NB4 (cell line): ENCODE measurements at regions not wholly inside any gene's neighbourhood (a gene's known extent, or its start where the extent isn't known, plus 50 kb on each side); places are given as distances from the start of the nearest gene placed in this dataset.

Experiments used
- DNase-seq: peaks from one replicate; pipeline ENCODE4 v3.0.0; 2010; ENCODE audit warnings: low read depth
- H3K4me3 ChIP-seq: one replicate; pipeline ENCODE4 v1.5.1; 2011; ENCODE audit warnings: mild to moderate bottlenecking, low read depth, low read length, moderate library complexity
- CTCF ChIP-seq: IDR thresholded peaks from one replicate; pipeline ENCODE4 v1.5.1; 2012; ENCODE audit warnings: low read depth, low read length
- MAX ChIP-seq: IDR thresholded peaks from 2 replicates; pipeline ENCODE4 v1.6.1; 2011; ENCODE audit warnings: low read depth, low read length
- MYC ChIP-seq: IDR thresholded peaks from 2 replicates; pipeline ENCODE4 v1.6.1; 2011; ENCODE audit warnings: low read depth, low read length
- POLR2A ChIP-seq: IDR thresholded peaks from 2 replicates; pipeline ENCODE4 v1.6.1; 2011; ENCODE audit warnings: mild to moderate bottlenecking; ENCODE audit not compliant: insufficient read length; ENCODE audit errors: extremely low read depth

GRCh38 chr2:236922061-236922460 is 163.6 kb upstream of the COPS8 start:
- no peak for DNase-seq
- TF ChIP-seq MYC (no peak), CTCF (no peak), MAX (no peak), POLR2A (no peak)
- H3K4me3 ChIP-seq: no peak overlapping the region

GRCh38 chr2:236928380-236929037 is 157.2 kb upstream of the COPS8 start:
- DNase-seq: no peak
- TF ChIP-seq POLR2A: no peak
- TF ChIP-seq MYC: no peak
- TF ChIP-seq MAX: no peak
- TF ChIP-seq CTCF: no peak
- H3K4me3 ChIP-seq: no peak overlapping the region

- no peak overlapping the region for H3K4me3 ChIP-seq
- TF ChIP-seq MAX: no peak
- no peak for TF ChIP-seq MYC
- TF ChIP-seq POLR2A: no peak
- TF ChIP-seq CTCF: no peak
Observed at GRCh38 chr2:236932831-236933361, 152.8 kb upstream of the COPS8 start.

GRCh38 chr2:236934166-236934565 is 151.5 kb upstream of the COPS8 start:
- H3K4me3 ChIP-seq: no peak overlapping the region
- no peak for TF ChIP-seq MYC
- DNase-seq: no peak

More at GRCh38 chr2:236932831-236933361, 152.8 kb upstream of the COPS8 start:
- no peak for DNase-seq

GRCh38 chr2:236934656-236935055 is 151.0 kb upstream of the COPS8 start:
- no peak for TF ChIP-seq CTCF
- TF ChIP-seq POLR2A: no peak
- no peak for TF ChIP-seq MYC
- no peak for TF ChIP-seq MAX
- H3K4me3 ChIP-seq: no peak overlapping the region
- DNase-seq: no peak

- TF ChIP-seq MAX: no peak
- no peak for TF ChIP-seq MYC
- no peak for TF ChIP-seq POLR2A
- no peak for TF ChIP-seq CTCF
- H3K4me3 ChIP-seq: no peak overlapping the region
- no peak for DNase-seq
Observed at GRCh38 chr2:236935083-236935482, 150.6 kb upstream of the COPS8 start.
